GM12878 (cell line): ENCODE measurements at regions not wholly inside any gene's neighbourhood (a gene's known extent, or its start where the extent isn't known, plus 50 kb on each side); places are given as distances from the start of the nearest gene placed in this dataset.

ENCODE experiments used
- BCL11A ChIP-seq: IDR thresholded peaks from 2 replicates; pipeline ENCODE4 v1.6.1; 2011; ENCODE audit warnings: low read depth, low read length
- CUX1 ChIP-seq: IDR thresholded peaks from 2 replicates; pipeline ENCODE4 v1.6.1; 2012; ENCODE audit warnings: improper control_type of control experiment, low read depth, low read length; ENCODE audit not compliant: insufficient replicate concordance
- DPF2 ChIP-seq: fragments of 450-650 bp; IDR thresholded peaks from 2 replicates; pipeline ENCODE4 v1.6.1; 2017; ENCODE audit warnings: mild to moderate bottlenecking
- RUNX3 ChIP-seq: IDR thresholded peaks from 2 replicates; pipeline ENCODE4 v1.6.1; 2012; ENCODE audit warnings: low read length, inconsistent platforms
- ZBTB4 ChIP-seq: fragments of 450-650 bp; formaldehyde crosslinking; IDR thresholded peaks from 2 replicates; pipeline ENCODE4 v1.4.0; 2022; ENCODE audit warnings: mild to moderate bottlenecking, moderate library complexity

- TF ChIP-seq BCL11A (no peak), DPF2 (no peak), ZBTB4 (CRISPR knock-in tag) (no peak), CUX1 (no peak), RUNX3 (no peak)
These were observed 320.2 kb upstream of the RGMB start (continued) for GRCh38 chr5:98453296-98453695.
